Fibroblast of peridontal ligament (primary cell): ENCODE measurements at regions not wholly inside any gene's neighbourhood (a gene's known extent, or its start where the extent isn't known, plus 50 kb on each side); places are given as distances from the start of the nearest gene placed in this dataset.
"Not testable (repeated sequence)": the region's sequence is repeated elsewhere in the genome, so short reads cannot be mapped to it uniquely, and the experiment has no call there.

Source experiments
- DNase-seq: peaks from one replicate; pipeline ENCODE4 v3.0.0-alpha.2; 2010; ENCODE audit errors: extremely low read depth

GRCh38 chr5:156042726-156043125, 284.2 kb upstream of the SGCD start:
- DNase-seq, result no peak

GRCh38 chr5:156043351-156043750, 283.6 kb upstream of the SGCD start:
- no peak for DNase-seq

GRCh38 chr5:156051972-156052371, 275.0 kb upstream of the SGCD start:
- DNase-seq, result no peak

GRCh38 chr5:156052656-156053055, 274.3 kb upstream of the SGCD start:
- DNase-seq, result no peak

- no peak for DNase-seq
Observed at GRCh38 chr5:156053056-156053455, 273.9 kb upstream of the SGCD start.

- DNase-seq, result no peak
Observed at GRCh38 chr5:156076912-156077311, 250.1 kb upstream of the SGCD start.

- DNase-seq, result no peak
Observed at GRCh38 chr5:156087577-156088110, 239.3 kb upstream of the SGCD start.

- not testable (repeated sequence) for DNase-seq
Observed at GRCh38 chr5:156089955-156090940, 236.7 kb upstream of the SGCD start.

GRCh38 chr5:156093024-156093423, 233.9 kb upstream of the SGCD start:
- DNase-seq, result no peak

GRCh38 chr5:156094001-156094400, 233.0 kb upstream of the SGCD start:
- DNase-seq, result peak; percentile 6

- DNase-seq, result no peak
Observed at GRCh38 chr5:156095709-156096241, 231.2 kb upstream of the SGCD start.

- peak; percentile 23 for DNase-seq
Observed at GRCh38 chr5:156096259-156096658, 230.7 kb upstream of the SGCD start.

- DNase-seq, result peak; percentile 57
Observed at GRCh38 chr5:156103155-156103885, 223.6 kb upstream of the SGCD start.

GRCh38 chr5:156109317-156110023, 217.5 kb upstream of the SGCD start:
- DNase-seq, result peak; percentile 20

GRCh38 chr5:156119692-156120091, 207.3 kb upstream of the SGCD start:
- DNase-seq, result no peak

- DNase-seq, result peak; percentile 57
Observed at GRCh38 chr5:156120777-156121176, 206.2 kb upstream of the SGCD start.

GRCh38 chr5:156121234-156121633, 205.7 kb upstream of the SGCD start:
- peak; percentile 81 for DNase-seq

- peak; percentile 3 for DNase-seq
Observed at GRCh38 chr5:156121882-156122281, 205.1 kb upstream of the SGCD start.

- peak; percentile 35 for DNase-seq
Observed at GRCh38 chr5:156124708-156125107, 202.3 kb upstream of the SGCD start.

GRCh38 chr5:156125118-156125517, 201.8 kb upstream of the SGCD start:
- DNase-seq, result no peak

GRCh38 chr5:156126716-156127115, 200.2 kb upstream of the SGCD start:
- no peak for DNase-seq

GRCh38 chr5:156128026-156128425, 198.9 kb upstream of the SGCD start:
- no peak for DNase-seq
